Keratinocyte (primary cell): ENCODE measurements at regions not wholly inside any gene's neighbourhood (a gene's known extent, or its start where the extent isn't known, plus 50 kb on each side); places are given as distances from the start of the nearest gene placed in this dataset.

Experiments used
- DNase-seq: peaks from one replicate; pipeline ENCODE4 v3.0.0-alpha.2; 2011; ENCODE audit warnings: low read depth, missing footprints, low spot score
- FAIRE-seq: peaks from 2 replicates; lab custom pipeline; 2011; peaks lifted over from hg19 to GRCh38; lab: Jason Lieb, UNC
- H2AFZ ChIP-seq: 2 replicates; pipeline ENCODE4 v1.6.0; 2012; ENCODE audit warnings: low read length, control low read depth, inconsistent platforms; ENCODE audit not compliant: control insufficient read depth
- H3K27ac ChIP-seq: 2 replicates; pipeline ENCODE4 v1.5.1; 2011; ENCODE audit warnings: low read length; ENCODE audit not compliant: control insufficient read depth, insufficient read depth
- H3K27me3 ChIP-seq: 3 replicates; pipeline ENCODE4 v1.6.0; 2011; ENCODE audit warnings: low read length; ENCODE audit not compliant: control insufficient read depth, insufficient read depth; ENCODE audit errors: extremely low read depth
- H3K36me3 ChIP-seq, 2 experiments: 2 replicates in 1 of 2; 3 replicates in 1 of 2; pipeline ENCODE4 v1.5.1; 2011; ENCODE audit warnings: low read length in 2 of 2, mild to moderate bottlenecking in 1 of 2; ENCODE audit not compliant: control insufficient read depth in 2 of 2, insufficient read depth in 2 of 2; ENCODE audit errors: extremely low read depth in 1 of 2
- H3K4me1 ChIP-seq: 3 replicates; pipeline ENCODE4 v1.5.1; 2011; ENCODE audit warnings: low read length; ENCODE audit not compliant: control insufficient read depth, insufficient read depth; ENCODE audit errors: extremely low read depth
- H3K4me2 ChIP-seq: 3 replicates; pipeline ENCODE4 v1.6.0; 2011; ENCODE audit warnings: low read depth, low read length; ENCODE audit not compliant: control insufficient read depth, insufficient read depth; ENCODE audit errors: extremely low read depth
- H3K4me3 ChIP-seq, 3 experiments: fragments of 200-600 bp in 1 of 3; sonication (generic) in 1 of 3; 2 replicates in 2 of 3; 3 replicates in 1 of 3; pipeline ENCODE4 v1.5.1; 2011 to 2016; ENCODE audit warnings: low read length in 3 of 3, mild to moderate bottlenecking in 3 of 3, control low read depth in 2 of 3, inconsistent platforms in 1 of 3, low read depth in 1 of 3, mixed read lengths in 1 of 3, mixed run types in 1 of 3, moderate library complexity in 1 of 3; ENCODE audit not compliant: control insufficient read depth in 2 of 3, insufficient read depth in 2 of 3; ENCODE audit errors: extremely low read depth in 1 of 3
- H3K79me2 ChIP-seq: 2 replicates; pipeline ENCODE4 v1.6.0; 2012; ENCODE audit warnings: low read length; ENCODE audit not compliant: control insufficient read depth, insufficient read depth
- H3K9ac ChIP-seq: 3 replicates; pipeline ENCODE4 v1.6.0; 2011; ENCODE audit warnings: low read length; ENCODE audit not compliant: control insufficient read depth, insufficient read depth; ENCODE audit errors: extremely low read depth
- H3K9me1 ChIP-seq: 3 replicates; pipeline ENCODE4 v1.6.0; 2011; ENCODE audit warnings: low read length; ENCODE audit not compliant: control insufficient read depth, insufficient read depth; ENCODE audit errors: extremely low read depth
- H3K9me3 ChIP-seq: 2 replicates; pipeline ENCODE4 v1.5.1; 2012; ENCODE audit warnings: low read depth, low read length; ENCODE audit not compliant: control insufficient read depth
- H4K20me1 ChIP-seq: 3 replicates; pipeline ENCODE4 v1.6.0; 2011; ENCODE audit warnings: low read length; ENCODE audit not compliant: control insufficient read depth, insufficient read depth; ENCODE audit errors: extremely low read depth
- EZH2 ChIP-seq: IDR thresholded peaks from one replicate; pipeline ENCODE4 v1.6.1; 2012; ENCODE audit warnings: inconsistent platforms, mild to moderate bottlenecking, low read length, moderate library complexity
- dilution Hi-C: fragments of 300-500 bp; cut with MboI; formaldehyde crosslinking; loops from one replicate; pipeline ENCODE4 v1.7.0; 2020; ENCODE audit warnings: low sequenced_read_pairs; ENCODE audit not compliant: extremely low pct_ligation_motif_present
- TF ChIP-seq, protein P1 (sequence below), 3 experiments: IDR thresholded peaks in 1 of 3; conservative IDR thresholded peaks in 1 of 3; optimal IDR thresholded peaks in 1 of 3; 2 replicates in 2 of 3; 3 replicates in 1 of 3; pipeline versions ENCODE3 to v1.5.1; 2011; ENCODE audit warnings: low read length in 3 of 3, mild to moderate bottlenecking in 3 of 3, moderate library complexity in 2 of 3, control low read depth in 1 of 3, inconsistent platforms in 1 of 3; ENCODE audit not compliant: insufficient read depth in 2 of 3; ENCODE audit errors: extremely low read depth in 1 of 3

DNA sequence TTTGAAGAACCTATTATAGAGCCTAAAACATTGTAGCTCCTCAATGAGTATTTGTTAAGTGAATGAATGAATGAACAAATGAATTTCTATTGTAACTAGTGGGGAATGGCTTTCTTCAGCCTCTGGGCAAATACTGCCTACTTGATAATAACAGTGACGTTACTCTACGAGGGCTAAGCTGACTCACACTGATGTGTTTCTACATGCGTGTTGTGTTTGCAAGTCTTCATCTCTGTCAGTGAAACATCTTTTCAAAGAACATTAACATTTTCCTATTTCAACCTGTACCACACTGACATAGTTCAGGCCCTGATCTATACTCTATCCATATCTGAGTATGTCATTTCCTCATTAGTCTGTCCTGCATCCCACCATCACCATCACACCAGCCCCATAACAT lies 319.9 kb upstream of the ACVR2A start:
- Histone ChIP-seq H3K9me3 (no peaks in the 10 kb centered on the region), H3K4me3 (peak overlapping the region in 1 of 3 experiments; percentile 19), H3K9ac (no peak overlapping the region), H4K20me1 (no peaks in the 10 kb centered on the region), H3K9me1 (no peaks in the 10 kb centered on the region), H3K4me1 (peaks cover 17% of the 10 kb centered on the region), H3K79me2 (no peaks in the 10 kb centered on the region), H3K36me3 (no peaks in the 10 kb centered on the region), H3K4me2 (peak overlapping the region; percentile 46), H2AFZ (no peak overlapping the region), H3K27ac (no peak overlapping the region), H3K27me3 (no peaks in the 10 kb centered on the region)
- DNase-seq (peak; percentile 55), FAIRE-seq (peak; percentile 94)
- dilution Hi-C loops, result no loop called here
- TF ChIP-seq EZH2, result no peak
- TF ChIP-seq, protein P1, sequence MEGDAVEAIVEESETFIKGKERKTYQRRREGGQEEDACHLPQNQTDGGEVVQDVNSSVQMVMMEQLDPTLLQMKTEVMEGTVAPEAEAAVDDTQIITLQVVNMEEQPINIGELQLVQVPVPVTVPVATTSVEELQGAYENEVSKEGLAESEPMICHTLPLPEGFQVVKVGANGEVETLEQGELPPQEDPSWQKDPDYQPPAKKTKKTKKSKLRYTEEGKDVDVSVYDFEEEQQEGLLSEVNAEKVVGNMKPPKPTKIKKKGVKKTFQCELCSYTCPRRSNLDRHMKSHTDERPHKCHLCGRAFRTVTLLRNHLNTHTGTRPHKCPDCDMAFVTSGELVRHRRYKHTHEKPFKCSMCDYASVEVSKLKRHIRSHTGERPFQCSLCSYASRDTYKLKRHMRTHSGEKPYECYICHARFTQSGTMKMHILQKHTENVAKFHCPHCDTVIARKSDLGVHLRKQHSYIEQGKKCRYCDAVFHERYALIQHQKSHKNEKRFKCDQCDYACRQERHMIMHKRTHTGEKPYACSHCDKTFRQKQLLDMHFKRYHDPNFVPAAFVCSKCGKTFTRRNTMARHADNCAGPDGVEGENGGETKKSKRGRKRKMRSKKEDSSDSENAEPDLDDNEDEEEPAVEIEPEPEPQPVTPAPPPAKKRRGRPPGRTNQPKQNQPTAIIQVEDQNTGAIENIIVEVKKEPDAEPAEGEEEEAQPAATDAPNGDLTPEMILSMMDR (optimal IDR thresholded peaks at IDR 0.05 in 1 of 3, IDR thresholded peaks at IDR 0.05 in 1 of 3, conservative IDR thresholded peaks at IDR 0.05 in 1 of 3; ENCODE audit: extremely low read depth in 1 of 3, insufficient read depth in 2 of 3, low read length in 3 of 3), result no peak

DNA sequence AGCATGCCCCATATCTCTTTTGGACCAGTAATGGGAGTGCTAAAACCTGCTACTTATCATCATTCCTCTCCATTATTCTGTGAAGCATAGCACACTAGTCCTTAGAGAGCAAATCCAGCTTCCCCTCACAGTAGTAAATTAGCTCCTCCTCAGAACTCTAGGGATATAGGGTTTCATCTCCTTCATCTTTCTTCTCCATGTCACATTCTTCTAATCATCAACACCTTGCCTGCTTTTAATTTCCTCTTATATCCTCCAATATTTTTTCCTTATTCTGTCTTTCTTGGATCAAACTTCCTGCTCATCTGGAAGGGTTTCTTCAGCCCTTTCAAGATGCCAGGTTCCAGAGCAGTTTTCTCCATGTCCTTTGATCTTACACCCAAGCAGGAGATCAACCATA lies 321.4 kb upstream of the ACVR2A start:
- no peak overlapping the region for H3K4me2 ChIP-seq
- no peaks in the 10 kb centered on the region for H4K20me1 ChIP-seq
- no peak overlapping the region for H2AFZ ChIP-seq
- H3K9ac ChIP-seq, result no peak overlapping the region
- H3K4me3 ChIP-seq, result no peak overlapping the region
- H3K27ac ChIP-seq, result no peak overlapping the region
- no peaks in the 10 kb centered on the region for H3K36me3 ChIP-seq
- H3K9me3 ChIP-seq, result no peaks in the 10 kb centered on the region
- TF ChIP-seq EZH2, result no peak
- TF ChIP-seq, protein P1 (optimal IDR thresholded peaks at IDR 0.05 in 1 of 3, IDR thresholded peaks at IDR 0.05 in 1 of 3, conservative IDR thresholded peaks at IDR 0.05 in 1 of 3; ENCODE audit: extremely low read depth in 1 of 3, insufficient read depth in 2 of 3, low read length in 3 of 3), result no peak
- no peaks in the 10 kb centered on the region for H3K9me1 ChIP-seq
- H3K4me1 ChIP-seq, result peaks cover 14% of the 10 kb centered on the region
- no peak for FAIRE-seq
- no peaks in the 10 kb centered on the region for H3K27me3 ChIP-seq
- dilution Hi-C loops, result no loop called here
- H3K79me2 ChIP-seq, result no peaks in the 10 kb centered on the region
- no peak for DNase-seq
